HL-60 (cell line): ENCODE measurements at regions not wholly inside any gene's neighbourhood (a gene's known extent, or its start where the extent isn't known, plus 50 kb on each side); places are given as distances from the start of the nearest gene placed in this dataset.

Experiments used
- CTCF ChIP-seq: IDR thresholded peaks from one replicate; pipeline ENCODE4 v1.5.1; 2011; ENCODE audit warnings: low read length, control low read depth, inconsistent platforms; ENCODE audit not compliant: insufficient read depth
- GABPA ChIP-seq: IDR thresholded peaks from 2 replicates; pipeline ENCODE4 v1.6.1; 2012; ENCODE audit warnings: low read depth
- TF ChIP-seq, protein P1 (sequence below): IDR thresholded peaks from 2 replicates; pipeline ENCODE4 v1.6.1; 2012; ENCODE audit warnings: low read depth; ENCODE audit not compliant: insufficient replicate concordance

GRCh38 chr13:36512771-36513170 is 80.5 kb downstream of the CCNA1 start:
- TF ChIP-seq, protein P1, sequence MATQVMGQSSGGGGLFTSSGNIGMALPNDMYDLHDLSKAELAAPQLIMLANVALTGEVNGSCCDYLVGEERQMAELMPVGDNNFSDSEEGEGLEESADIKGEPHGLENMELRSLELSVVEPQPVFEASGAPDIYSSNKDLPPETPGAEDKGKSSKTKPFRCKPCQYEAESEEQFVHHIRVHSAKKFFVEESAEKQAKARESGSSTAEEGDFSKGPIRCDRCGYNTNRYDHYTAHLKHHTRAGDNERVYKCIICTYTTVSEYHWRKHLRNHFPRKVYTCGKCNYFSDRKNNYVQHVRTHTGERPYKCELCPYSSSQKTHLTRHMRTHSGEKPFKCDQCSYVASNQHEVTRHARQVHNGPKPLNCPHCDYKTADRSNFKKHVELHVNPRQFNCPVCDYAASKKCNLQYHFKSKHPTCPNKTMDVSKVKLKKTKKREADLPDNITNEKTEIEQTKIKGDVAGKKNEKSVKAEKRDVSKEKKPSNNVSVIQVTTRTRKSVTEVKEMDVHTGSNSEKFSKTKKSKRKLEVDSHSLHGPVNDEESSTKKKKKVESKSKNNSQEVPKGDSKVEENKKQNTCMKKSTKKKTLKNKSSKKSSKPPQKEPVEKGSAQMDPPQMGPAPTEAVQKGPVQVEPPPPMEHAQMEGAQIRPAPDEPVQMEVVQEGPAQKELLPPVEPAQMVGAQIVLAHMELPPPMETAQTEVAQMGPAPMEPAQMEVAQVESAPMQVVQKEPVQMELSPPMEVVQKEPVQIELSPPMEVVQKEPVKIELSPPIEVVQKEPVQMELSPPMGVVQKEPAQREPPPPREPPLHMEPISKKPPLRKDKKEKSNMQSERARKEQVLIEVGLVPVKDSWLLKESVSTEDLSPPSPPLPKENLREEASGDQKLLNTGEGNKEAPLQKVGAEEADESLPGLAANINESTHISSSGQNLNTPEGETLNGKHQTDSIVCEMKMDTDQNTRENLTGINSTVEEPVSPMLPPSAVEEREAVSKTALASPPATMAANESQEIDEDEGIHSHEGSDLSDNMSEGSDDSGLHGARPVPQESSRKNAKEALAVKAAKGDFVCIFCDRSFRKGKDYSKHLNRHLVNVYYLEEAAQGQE = no peak
- TF ChIP-seq CTCF = no peak
- no peak for TF ChIP-seq GABPA
